MM.1S (cell line): ENCODE measurements at regions not wholly inside any gene's neighbourhood (a gene's known extent, or its start where the extent isn't known, plus 50 kb on each side); places are given as distances from the start of the nearest gene placed in this dataset.

Experiments
- EZH2 ChIP-seq: fragments of 300-600 bp; sonication (generic); optimal IDR thresholded peaks from 2 replicates; pipeline ENCODE3; 2017; ENCODE audit warnings: low read depth, mild to moderate bottlenecking, antibody characterized with exemption, low read length, mixed read lengths
- EZH2phosphoT487 ChIP-seq: fragments of 300-600 bp; sonication (generic); IDR thresholded peaks from 2 replicates; pipeline ENCODE4 v1.6.1; 2018; ENCODE audit warnings: antibody characterized with exemption, low read length
- TF ChIP-seq, protein P1 (sequence below): fragments of 300-600 bp; sonication (generic); IDR thresholded peaks from 2 replicates; pipeline ENCODE4 v1.5.1; 2016; ENCODE audit warnings: antibody characterized with exemption, low read length, mixed read lengths

GRCh38 chr4:82201303-82201702 is 172.5 kb downstream of the HNRNPD start:
- TF ChIP-seq, protein P1, sequence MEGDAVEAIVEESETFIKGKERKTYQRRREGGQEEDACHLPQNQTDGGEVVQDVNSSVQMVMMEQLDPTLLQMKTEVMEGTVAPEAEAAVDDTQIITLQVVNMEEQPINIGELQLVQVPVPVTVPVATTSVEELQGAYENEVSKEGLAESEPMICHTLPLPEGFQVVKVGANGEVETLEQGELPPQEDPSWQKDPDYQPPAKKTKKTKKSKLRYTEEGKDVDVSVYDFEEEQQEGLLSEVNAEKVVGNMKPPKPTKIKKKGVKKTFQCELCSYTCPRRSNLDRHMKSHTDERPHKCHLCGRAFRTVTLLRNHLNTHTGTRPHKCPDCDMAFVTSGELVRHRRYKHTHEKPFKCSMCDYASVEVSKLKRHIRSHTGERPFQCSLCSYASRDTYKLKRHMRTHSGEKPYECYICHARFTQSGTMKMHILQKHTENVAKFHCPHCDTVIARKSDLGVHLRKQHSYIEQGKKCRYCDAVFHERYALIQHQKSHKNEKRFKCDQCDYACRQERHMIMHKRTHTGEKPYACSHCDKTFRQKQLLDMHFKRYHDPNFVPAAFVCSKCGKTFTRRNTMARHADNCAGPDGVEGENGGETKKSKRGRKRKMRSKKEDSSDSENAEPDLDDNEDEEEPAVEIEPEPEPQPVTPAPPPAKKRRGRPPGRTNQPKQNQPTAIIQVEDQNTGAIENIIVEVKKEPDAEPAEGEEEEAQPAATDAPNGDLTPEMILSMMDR, result no peak
- TF ChIP-seq EZH2 (no peak), EZH2phosphoT487 (no peak)
